Activated B cell treated with CpG ODN at 0.5 μM for 24 hours (primary cell): ENCODE measurements at regions not wholly inside any gene's neighbourhood (a gene's known extent, or its start where the extent isn't known, plus 50 kb on each side); places are given as distances from the start of the nearest gene placed in this dataset.

Source experiments
- ATAC-seq: fragments of 200-7000 bp; cut with Tn5 transposase; one replicate; pipeline ENCODE4 v1.10.0; 2021; ENCODE audit warnings: low read depth, mild to moderate bottlenecking, moderate library complexity
- CTCF ChIA-PET: fragments of 350-600 bp; sonication (Branson Sonifier 250); formaldehyde crosslinking; loops from one replicate; lab custom pipeline; 2021; ENCODE audit warnings: antibody characterized with exemption; lab: Charles Lee
- POLR2A ChIA-PET: fragments of 350-600 bp; sonication (Branson Sonifier 250); formaldehyde crosslinking; loops from one replicate; lab custom pipeline; 2021; ENCODE audit warnings: antibody characterized with exemption; lab: Charles Lee
- DNase-seq: peaks from one replicate; pipeline ENCODE4 v3.0.0; 2022
- H3K27ac Mint-ChIP-seq: one replicate; pipeline ENCODE4 v1.8.0; 2020; ENCODE audit warnings: mixed read lengths
- H3K27me3 Mint-ChIP-seq: one replicate; pipeline ENCODE4 v1.8.0; 2021; ENCODE audit warnings: mixed read lengths
- H3K36me3 Mint-ChIP-seq: one replicate; pipeline ENCODE4 v1.8.0; 2021; ENCODE audit warnings: low read depth, mixed read lengths
- H3K4me1 Mint-ChIP-seq: one replicate; pipeline ENCODE4 v1.8.0; 2021; ENCODE audit warnings: mixed read lengths
- H3K4me3 Mint-ChIP-seq: one replicate; pipeline ENCODE4 v1.8.0; 2020; ENCODE audit warnings: mild to moderate bottlenecking, mixed read lengths
- H3K9me3 Mint-ChIP-seq: one replicate; pipeline ENCODE4 v1.8.0; 2020; ENCODE audit warnings: mixed read lengths
- intact Hi-C: fragments of 100-400 bp; cut with micrococcal nuclease; formaldehyde crosslinking; loops from one replicate; pipeline ENCODE4 v1.15.1; 2024
- TF ChIP-seq, protein P1 (sequence below): fragments of 200-600 bp; IDR thresholded peaks from one replicate; pipeline ENCODE4 v1.8.0; 2022; ENCODE audit warnings: antibody characterized with exemption, mild to moderate bottlenecking

DNA sequence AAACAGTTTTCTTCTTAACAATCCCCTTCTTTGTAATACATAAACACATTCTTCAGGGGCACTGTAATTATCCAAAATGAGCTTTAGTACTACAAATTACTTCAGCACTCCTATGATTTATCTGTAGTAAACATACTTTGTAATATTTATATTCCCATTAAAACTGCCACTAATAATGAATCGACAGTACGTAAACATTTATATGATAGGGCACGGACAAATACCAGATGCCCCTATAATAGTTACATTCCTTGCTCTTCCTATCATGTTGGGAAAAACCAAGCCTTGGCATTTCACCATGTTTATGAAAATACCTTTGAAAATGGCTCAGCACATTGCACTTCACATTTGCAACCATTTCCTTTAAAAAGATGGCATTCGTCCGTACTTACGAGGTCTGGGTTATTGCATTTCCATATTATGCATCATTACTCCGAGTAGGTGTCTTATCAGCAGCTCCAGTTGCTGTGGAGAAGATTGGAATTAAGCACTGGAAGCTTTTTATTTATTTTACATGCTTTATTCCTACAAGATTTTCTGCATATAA, 1043.4 kb downstream of the DIAPH3 start:
- intact Hi-C loops: no loop called here
- no peak overlapping the region for H3K4me3 Mint-ChIP-seq
- H3K9me3 Mint-ChIP-seq: peaks cover 5% of the 10 kb centered on the region
- no peaks in the 10 kb centered on the region for H3K27me3 Mint-ChIP-seq
- no peak overlapping the region for H3K27ac Mint-ChIP-seq
- no peak for ATAC-seq
- DNase-seq: no peak
- H3K4me1 Mint-ChIP-seq: no peaks in the 10 kb centered on the region
- TF ChIP-seq, protein P1, sequence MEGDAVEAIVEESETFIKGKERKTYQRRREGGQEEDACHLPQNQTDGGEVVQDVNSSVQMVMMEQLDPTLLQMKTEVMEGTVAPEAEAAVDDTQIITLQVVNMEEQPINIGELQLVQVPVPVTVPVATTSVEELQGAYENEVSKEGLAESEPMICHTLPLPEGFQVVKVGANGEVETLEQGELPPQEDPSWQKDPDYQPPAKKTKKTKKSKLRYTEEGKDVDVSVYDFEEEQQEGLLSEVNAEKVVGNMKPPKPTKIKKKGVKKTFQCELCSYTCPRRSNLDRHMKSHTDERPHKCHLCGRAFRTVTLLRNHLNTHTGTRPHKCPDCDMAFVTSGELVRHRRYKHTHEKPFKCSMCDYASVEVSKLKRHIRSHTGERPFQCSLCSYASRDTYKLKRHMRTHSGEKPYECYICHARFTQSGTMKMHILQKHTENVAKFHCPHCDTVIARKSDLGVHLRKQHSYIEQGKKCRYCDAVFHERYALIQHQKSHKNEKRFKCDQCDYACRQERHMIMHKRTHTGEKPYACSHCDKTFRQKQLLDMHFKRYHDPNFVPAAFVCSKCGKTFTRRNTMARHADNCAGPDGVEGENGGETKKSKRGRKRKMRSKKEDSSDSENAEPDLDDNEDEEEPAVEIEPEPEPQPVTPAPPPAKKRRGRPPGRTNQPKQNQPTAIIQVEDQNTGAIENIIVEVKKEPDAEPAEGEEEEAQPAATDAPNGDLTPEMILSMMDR: no peak
- ChIA-PET POLR2A (no interaction called here), CTCF (no interaction called here)
- no peaks in the 10 kb centered on the region for H3K36me3 Mint-ChIP-seq

DNA sequence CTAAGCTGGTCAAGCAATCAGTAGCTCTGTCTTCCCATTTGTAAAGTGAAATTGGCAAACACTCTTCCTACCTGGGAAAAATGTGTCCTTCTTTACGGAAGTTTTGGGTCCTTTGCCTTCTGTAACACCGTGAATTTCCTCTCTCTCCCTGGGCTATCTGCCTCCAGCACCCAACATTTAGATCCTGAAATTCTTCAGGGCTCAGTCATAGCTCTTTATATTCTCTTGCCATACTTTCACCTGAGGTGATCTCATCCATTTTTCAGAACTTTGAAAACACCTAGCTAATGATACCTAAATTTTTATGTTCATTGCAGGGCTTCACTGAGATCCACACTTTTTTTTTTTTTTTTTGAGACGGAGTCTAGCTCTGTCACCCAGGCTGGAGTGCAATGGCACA, 1042.2 kb downstream of the DIAPH3 start:
- ChIA-PET POLR2A (no interaction called here), CTCF (no interaction called here)
- ATAC-seq (no peak), DNase-seq (no peak)
- H3K4me3 Mint-ChIP-seq: no peak overlapping the region
- H3K9me3 Mint-ChIP-seq: peaks cover 5% of the 10 kb centered on the region
- intact Hi-C loops: no loop called here
- no peak overlapping the region for H3K27ac Mint-ChIP-seq
- TF ChIP-seq, protein P1: no peak
- H3K27me3 Mint-ChIP-seq: no peaks in the 10 kb centered on the region
- no peaks in the 10 kb centered on the region for H3K36me3 Mint-ChIP-seq
- H3K4me1 Mint-ChIP-seq: no peaks in the 10 kb centered on the region

DNA sequence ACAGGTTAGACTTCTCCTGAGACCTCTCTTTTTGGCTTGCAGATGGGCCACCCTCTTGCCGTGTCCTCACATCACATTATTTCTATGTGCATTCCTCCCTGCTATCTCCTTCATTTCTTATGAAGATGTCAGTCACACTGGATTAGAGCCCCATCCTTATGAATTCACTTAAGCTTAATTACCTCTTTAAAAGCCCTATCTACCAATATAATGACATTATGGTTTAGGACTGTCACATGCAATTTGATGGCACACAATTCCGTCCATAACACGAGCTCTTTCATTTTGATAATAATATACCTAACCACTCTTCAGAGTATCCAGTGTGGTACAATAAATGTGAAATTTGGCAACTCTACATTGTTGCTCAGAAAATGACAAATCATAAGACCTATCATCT, 1037.3 kb downstream of the DIAPH3 start:
- CTCF ChIA-PET: no interaction called here
- ATAC-seq: no peak
- intact Hi-C loops: no loop called here

DNA sequence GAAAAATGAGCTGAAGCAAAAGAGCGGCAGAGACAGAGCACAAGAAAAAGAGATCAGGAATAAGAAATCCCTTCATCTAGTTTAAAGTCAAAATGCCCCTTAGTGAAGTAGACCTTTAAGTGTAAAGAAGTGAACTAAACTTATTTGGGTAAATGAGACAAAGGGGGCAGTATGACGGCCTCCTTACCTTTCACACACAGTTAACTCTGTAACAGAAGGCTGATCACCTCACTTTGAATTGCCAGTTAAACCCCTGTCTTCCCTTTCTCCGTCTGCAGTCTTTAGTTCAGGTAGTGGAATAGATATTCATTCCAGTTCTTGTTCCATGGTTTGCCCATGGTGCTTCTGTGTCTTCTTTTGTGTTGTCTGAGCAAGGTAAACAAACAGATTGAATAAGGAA, 1029.8 kb downstream of the DIAPH3 start:
- TF ChIP-seq, protein P1: no peak
- ATAC-seq: no peak

More for the DNA sequence above, 1037.3 kb downstream of the DIAPH3 start:
- TF ChIP-seq, protein P1: no peak
- Mint-ChIP-seq H3K4me1 (no peaks in the 10 kb centered on the region), H3K27ac (no peak overlapping the region), H3K4me3 (no peak overlapping the region), H3K9me3 (peaks cover 5% of the 10 kb centered on the region), H3K27me3 (no peaks in the 10 kb centered on the region), H3K36me3 (no peaks in the 10 kb centered on the region)
- DNase-seq: no peak
- POLR2A ChIA-PET: no interaction called here

DNA sequence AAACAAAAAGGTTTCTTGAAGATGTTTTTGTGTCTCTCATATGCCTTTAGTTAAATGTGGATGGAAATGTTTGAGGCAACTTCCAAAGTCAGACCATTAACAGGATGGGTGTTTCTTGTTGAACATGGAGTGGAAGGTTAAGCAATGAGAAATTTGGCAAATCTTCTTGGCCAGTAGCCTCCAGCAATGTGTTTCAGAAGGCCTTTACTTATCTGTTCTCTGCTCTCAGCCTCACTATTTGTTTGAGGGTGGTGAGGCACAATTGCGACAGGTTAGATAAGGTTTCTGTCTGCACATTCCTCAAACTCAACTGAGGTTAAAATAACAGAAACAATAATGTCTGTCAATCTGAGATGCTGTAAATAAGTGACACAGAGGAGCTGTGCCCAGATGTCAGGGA, 1019.0 kb downstream of the DIAPH3 start:
- DNase-seq (no peak), ATAC-seq (no peak)
- intact Hi-C loops: no loop called here
- Mint-ChIP-seq H3K4me1 (no peaks in the 10 kb centered on the region), H3K9me3 (peaks cover 7% of the 10 kb centered on the region), H3K27me3 (no peaks in the 10 kb centered on the region), H3K4me3 (no peak overlapping the region), H3K36me3 (no peaks in the 10 kb centered on the region), H3K27ac (no peak overlapping the region)
- CTCF ChIA-PET: no interaction called here
- POLR2A ChIA-PET: no interaction called here
- TF ChIP-seq, protein P1: no peak

More for the DNA sequence above, 1029.8 kb downstream of the DIAPH3 start:
- DNase-seq: no peak
- CTCF ChIA-PET: no interaction called here
- no peaks in the 10 kb centered on the region for H3K4me1 Mint-ChIP-seq
- POLR2A ChIA-PET: no interaction called here
- no peaks in the 10 kb centered on the region for H3K36me3 Mint-ChIP-seq
- H3K27ac Mint-ChIP-seq: no peak overlapping the region
- H3K27me3 Mint-ChIP-seq: no peaks in the 10 kb centered on the region
- no peak overlapping the region for H3K4me3 Mint-ChIP-seq
- peaks cover 10% of the 10 kb centered on the region for H3K9me3 Mint-ChIP-seq
- intact Hi-C loops: no loop called here
